Mesothelial cell of epicardium (in vitro differentiated cells): ENCODE measurements at regions not wholly inside any gene's neighbourhood (a gene's known extent, or its start where the extent isn't known, plus 50 kb on each side); places are given as distances from the start of the nearest gene placed in this dataset.

Source experiments
- DNase-seq, 2 experiments: peaks; one replicate each; pipeline ENCODE4 v3.0.0; 2021; ENCODE audit warnings: low spot score in 2 of 2; ENCODE audit not compliant: unreplicated experiment in 2 of 2
- H3K27ac Mint-ChIP-seq: 2 replicates; pipeline ENCODE4 v1.8.0; 2021; ENCODE audit warnings: mixed read lengths
- H3K27me3 Mint-ChIP-seq: 2 replicates; pipeline ENCODE4 v1.8.0; 2021; ENCODE audit warnings: low read depth, mixed read lengths
- H3K36me3 Mint-ChIP-seq: 2 replicates; pipeline ENCODE4 v1.8.0; 2021; ENCODE audit warnings: mixed read lengths
- H3K4me1 Mint-ChIP-seq: 2 replicates; pipeline ENCODE4 v1.8.0; 2021; ENCODE audit warnings: mixed read lengths
- H3K4me3 Mint-ChIP-seq: 2 replicates; pipeline ENCODE4 v1.8.0; 2021; ENCODE audit warnings: mild to moderate bottlenecking, moderate library complexity, mixed read lengths
- H3K9me3 Mint-ChIP-seq: 2 replicates; pipeline ENCODE4 v1.8.0; 2021; ENCODE audit warnings: mixed read lengths
- CTCF ChIP-seq: fragments of 200-600 bp; sonication (generic); IDR thresholded peaks from one replicate; pipeline ENCODE4 v1.5.0; 2021; ENCODE audit warnings: antibody characterized with exemption; ENCODE audit not compliant: unreplicated experiment

DNA sequence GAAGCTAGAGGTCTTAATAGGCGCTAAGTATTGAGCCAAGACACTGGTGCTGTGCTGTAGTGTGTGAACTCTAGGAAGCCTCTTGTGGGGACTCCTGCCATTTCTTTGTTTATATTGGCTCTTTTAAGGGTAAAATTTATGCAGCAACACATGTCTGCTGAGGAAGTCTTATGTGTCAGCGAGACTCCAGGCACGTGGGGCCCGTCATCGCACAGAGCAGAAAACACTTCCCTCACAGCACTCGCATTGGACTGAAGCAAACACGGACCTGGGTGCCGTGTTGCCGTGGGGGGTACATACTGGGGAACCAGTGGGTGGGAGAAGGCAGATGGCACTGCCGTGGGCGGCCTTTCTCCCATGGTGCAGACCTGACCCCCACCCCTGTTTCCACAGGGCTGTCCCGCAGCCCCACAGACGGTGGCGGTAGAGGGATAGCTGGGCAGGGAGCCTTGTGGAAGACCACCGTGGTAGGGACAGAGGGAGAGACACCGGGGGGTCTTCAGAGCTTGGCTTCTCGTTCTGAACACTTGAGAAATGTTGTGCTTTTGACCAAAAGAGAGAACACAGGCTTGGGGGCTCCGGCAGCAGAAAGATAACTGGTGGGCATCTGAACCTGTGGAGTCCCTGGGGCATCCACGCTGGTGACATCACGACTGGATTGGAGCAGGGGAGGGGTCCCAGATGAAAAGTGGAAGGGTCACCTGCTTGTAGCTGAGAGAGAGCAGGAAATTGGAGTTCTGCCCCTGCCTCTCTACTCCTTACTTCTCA is 284.7 kb upstream of the SHH start:
- peaks cover 4% of the 10 kb centered on the region for H3K27me3 Mint-ChIP-seq
- no peak overlapping the region for H3K27ac Mint-ChIP-seq
- H3K9me3 Mint-ChIP-seq = no peaks in the 10 kb centered on the region
- no peaks in the 10 kb centered on the region for H3K4me1 Mint-ChIP-seq
- DNase-seq = no peak
- no peaks in the 10 kb centered on the region for H3K36me3 Mint-ChIP-seq
- no peak for TF ChIP-seq CTCF
- H3K4me3 Mint-ChIP-seq = no peak overlapping the region

DNA sequence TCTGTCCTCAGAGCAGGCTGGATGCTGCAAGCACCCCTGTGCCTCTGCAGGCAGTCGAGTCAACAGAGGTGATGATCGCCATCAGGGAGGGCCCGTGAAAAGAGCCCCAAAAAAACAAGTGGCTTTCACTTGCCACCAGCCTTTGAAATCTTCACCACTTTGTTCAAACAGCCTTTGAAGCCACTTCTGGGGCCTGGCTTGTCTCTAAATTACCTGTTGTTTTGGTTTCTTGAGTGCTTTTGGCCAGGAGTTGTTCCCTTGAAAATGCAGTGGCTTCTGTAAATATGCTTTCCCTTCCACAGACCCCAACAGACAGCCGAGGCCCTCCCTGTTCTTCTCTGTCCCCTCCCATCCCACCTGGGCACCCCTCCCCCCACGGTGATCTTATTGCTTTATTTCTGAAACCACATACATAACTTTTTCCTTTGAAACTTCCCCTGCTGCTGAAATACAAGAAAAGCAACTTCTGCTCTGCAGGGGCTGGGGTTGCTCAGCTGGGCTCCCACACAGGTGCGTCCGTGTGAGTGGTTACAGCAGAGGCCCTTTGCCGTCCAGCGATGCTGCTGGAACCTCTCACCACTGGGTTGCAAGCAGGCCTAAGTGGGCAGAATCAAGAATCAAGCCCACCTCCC is 283.8 kb upstream of the SHH start:
- Mint-ChIP-seq H3K27me3 (peaks cover 4% of the 10 kb centered on the region), H3K27ac (no peak overlapping the region), H3K4me1 (no peaks in the 10 kb centered on the region)

DNA sequence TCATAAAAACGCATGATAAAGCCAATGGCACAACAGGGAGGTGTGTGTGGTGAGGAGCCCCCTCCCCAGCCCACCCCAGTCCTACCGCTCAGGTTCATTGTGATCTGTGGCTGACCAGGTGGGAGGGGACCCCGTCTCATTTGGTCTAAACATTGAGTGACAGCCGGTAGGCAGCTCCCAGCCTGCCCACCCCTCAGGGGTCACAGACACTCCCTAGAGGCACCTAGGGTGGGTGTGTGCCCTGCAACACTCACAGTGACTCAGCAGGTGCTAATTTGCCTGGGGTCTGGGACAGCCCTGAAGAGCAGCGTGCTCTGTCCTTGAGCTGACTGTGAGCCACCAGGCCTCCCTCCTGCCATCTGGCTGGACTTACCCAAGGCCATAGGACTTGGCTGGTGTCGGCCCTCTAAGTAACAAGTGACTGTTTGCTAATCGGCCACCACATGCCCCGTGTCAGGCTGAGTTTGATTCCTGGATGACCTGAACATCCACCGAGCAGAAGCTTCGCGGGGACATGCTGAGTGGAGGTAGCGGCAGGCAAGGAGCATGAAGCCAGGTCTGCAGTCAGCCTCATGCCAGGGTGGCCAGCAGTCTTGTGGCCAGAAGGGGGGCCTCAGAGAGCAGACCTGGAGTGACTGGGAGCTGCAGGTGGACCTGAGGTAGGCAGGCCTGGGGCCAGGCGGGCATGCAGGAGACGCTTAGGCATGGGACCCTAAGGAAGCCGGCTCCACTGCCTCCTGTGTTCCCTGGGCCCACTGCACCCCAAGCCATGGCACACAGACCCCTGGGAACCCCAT is 282.3 kb upstream of the SHH start:
- peaks cover 4% of the 10 kb centered on the region for H3K27me3 Mint-ChIP-seq
- no peaks in the 10 kb centered on the region for H3K9me3 Mint-ChIP-seq
- DNase-seq = no peak
- H3K27ac Mint-ChIP-seq = no peak overlapping the region
- H3K4me1 Mint-ChIP-seq = no peaks in the 10 kb centered on the region
- H3K36me3 Mint-ChIP-seq = no peaks in the 10 kb centered on the region
- H3K4me3 Mint-ChIP-seq = no peak overlapping the region
- no peak for TF ChIP-seq CTCF

More for the DNA sequence above, 283.8 kb upstream of the SHH start:
- H3K9me3 Mint-ChIP-seq = no peaks in the 10 kb centered on the region
- no peaks in the 10 kb centered on the region for H3K36me3 Mint-ChIP-seq
- TF ChIP-seq CTCF = no peak
- no peak for DNase-seq
- H3K4me3 Mint-ChIP-seq = no peak overlapping the region

DNA sequence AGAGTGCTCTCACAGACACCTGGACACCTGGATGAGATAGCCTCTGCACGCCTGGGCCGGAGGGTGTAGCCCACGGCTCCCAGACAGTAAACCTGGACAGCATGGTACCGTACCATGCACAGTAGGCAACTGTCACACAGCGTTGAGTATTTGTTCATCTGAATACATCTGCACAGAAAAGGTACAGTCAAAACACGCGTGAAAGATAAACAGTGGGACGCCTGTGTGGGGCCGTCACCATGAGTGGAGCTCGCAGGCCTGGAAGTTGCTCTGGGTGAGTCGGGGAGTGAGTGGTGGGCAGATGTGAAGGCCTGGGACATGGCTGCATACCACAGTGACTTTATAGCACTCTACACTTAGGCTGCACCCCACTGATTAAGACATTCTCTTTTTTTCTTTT is 280.0 kb upstream of the SHH start:
- DNase-seq = no peak
- Mint-ChIP-seq H3K4me1 (no peaks in the 10 kb centered on the region), H3K9me3 (no peaks in the 10 kb centered on the region), H3K36me3 (no peaks in the 10 kb centered on the region), H3K4me3 (no peak overlapping the region), H3K27me3 (peaks cover 7% of the 10 kb centered on the region), H3K27ac (no peak overlapping the region)
- TF ChIP-seq CTCF = no peak

DNA sequence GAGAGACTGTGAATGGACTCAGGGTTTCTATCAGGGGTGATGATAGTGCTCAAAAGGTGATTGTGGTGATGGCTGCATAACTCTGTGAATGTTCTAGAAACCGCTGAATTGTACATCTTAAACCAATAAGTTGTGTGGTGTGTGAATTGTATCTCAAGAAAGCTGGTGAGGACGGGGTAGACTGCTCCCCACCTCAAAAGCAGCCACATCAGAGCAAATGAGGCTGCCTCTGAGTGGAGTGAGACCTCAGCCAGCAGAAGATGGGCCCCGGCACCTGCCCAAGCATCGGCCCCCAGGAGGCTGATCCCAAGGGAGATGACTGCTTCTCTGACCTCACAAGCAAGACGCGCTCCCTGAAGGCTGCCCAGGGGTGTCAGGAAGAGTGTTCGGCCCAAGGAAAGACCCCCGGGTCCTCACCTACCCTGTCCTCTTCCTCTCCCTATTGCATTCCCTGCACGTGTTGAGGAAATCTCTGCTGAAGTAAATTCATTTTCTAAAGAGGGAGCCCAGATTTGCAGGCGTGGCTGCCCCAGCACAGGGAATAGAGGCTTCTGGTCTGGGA is 279.3 kb upstream of the SHH start:
- Mint-ChIP-seq H3K4me3 (no peak overlapping the region), H3K36me3 (no peaks in the 10 kb centered on the region), H3K27me3 (peaks cover 7% of the 10 kb centered on the region), H3K9me3 (no peaks in the 10 kb centered on the region), H3K27ac (no peak overlapping the region), H3K4me1 (no peaks in the 10 kb centered on the region)
- no peak for DNase-seq
- no peak for TF ChIP-seq CTCF
